ENCODE measurements at regions not wholly inside any gene's neighbourhood (a gene's known extent, or its start where the extent isn't known, plus 50 kb on each side); places are given as distances from the start of the nearest gene placed in this dataset.
"Not testable (repeated sequence)": the region's sequence is repeated elsewhere in the genome, so short reads cannot be mapped to it uniquely, and the experiment has no call there.

- DNase-seq (ENCODE audit: low spot score): no peak
Measured at GRCh38 chr12:17215759-17216570, 610.0 kb upstream of the LMO3 start.

- peak; percentile 41 for DNase-seq (ENCODE audit: low spot score)
Measured at GRCh38 chr12:17214929-17215328, 609.0 kb upstream of the LMO3 start.

GRCh38 chr12:17206553-17206952, 600.6 kb upstream of the LMO3 start:
- no peak for DNase-seq (ENCODE audit: low spot score)

GRCh38 chr12:17204289-17205054, 598.5 kb upstream of the LMO3 start:
- no peak for DNase-seq (ENCODE audit: low spot score)

GRCh38 chr12:17203497-17203896, 597.5 kb upstream of the LMO3 start:
- DNase-seq (ENCODE audit: low spot score): no peak

- DNase-seq (ENCODE audit: low spot score): peak; percentile 26
Measured at GRCh38 chr12:17197971-17198370, 592.0 kb upstream of the LMO3 start.

GRCh38 chr12:17192721-17193120, 586.8 kb upstream of the LMO3 start:
- no peak for DNase-seq (ENCODE audit: low spot score)

- no peak for DNase-seq (ENCODE audit: low spot score)
Measured at GRCh38 chr12:17169726-17170471, 563.9 kb upstream of the LMO3 start.

- no peak for DNase-seq (ENCODE audit: low spot score)
Measured at GRCh38 chr12:17159506-17160300, 553.7 kb upstream of the LMO3 start.

GRCh38 chr12:17158201-17158600, 552.2 kb upstream of the LMO3 start:
- no peak for DNase-seq (ENCODE audit: low spot score)

GRCh38 chr12:17151917-17152316, 546.0 kb upstream of the LMO3 start:
- DNase-seq (ENCODE audit: low spot score): no peak

- no peak for DNase-seq (ENCODE audit: low spot score)
Measured at GRCh38 chr12:17148706-17149105, 542.7 kb upstream of the LMO3 start.

GRCh38 chr12:17142856-17143255, 536.9 kb upstream of the LMO3 start:
- no peak for DNase-seq (ENCODE audit: low spot score)

- no peak for DNase-seq (ENCODE audit: low spot score)
Measured at GRCh38 chr12:17139931-17140330, 534.0 kb upstream of the LMO3 start.

GRCh38 chr12:17137396-17137795, 531.4 kb upstream of the LMO3 start:
- no peak for DNase-seq (ENCODE audit: low spot score)

GRCh38 chr12:17134315-17134714, 528.4 kb upstream of the LMO3 start:
- no peak for DNase-seq (ENCODE audit: low spot score)

GRCh38 chr12:17132336-17132735, 526.4 kb upstream of the LMO3 start:
- DNase-seq (ENCODE audit: low spot score): no peak

- not testable (repeated sequence) for DNase-seq (ENCODE audit: low spot score)
Measured at GRCh38 chr12:17116538-17116937, 510.6 kb upstream of the LMO3 start.

- DNase-seq (ENCODE audit: low spot score): no peak
Measured at GRCh38 chr12:17110316-17110715, 504.4 kb upstream of the LMO3 start.

- DNase-seq (ENCODE audit: low spot score): peak; percentile 78
Measured at GRCh38 chr12:17108877-17109541, 503.0 kb upstream of the LMO3 start.

GRCh38 chr12:17104801-17105200, 498.8 kb upstream of the LMO3 start:
- DNase-seq (ENCODE audit: low spot score): no peak
